ENCODE measurements at regions not wholly inside any gene's neighbourhood (a gene's known extent, or its start where the extent isn't known, plus 50 kb on each side); places are given as distances from the start of the nearest gene placed in this dataset.

DNA sequence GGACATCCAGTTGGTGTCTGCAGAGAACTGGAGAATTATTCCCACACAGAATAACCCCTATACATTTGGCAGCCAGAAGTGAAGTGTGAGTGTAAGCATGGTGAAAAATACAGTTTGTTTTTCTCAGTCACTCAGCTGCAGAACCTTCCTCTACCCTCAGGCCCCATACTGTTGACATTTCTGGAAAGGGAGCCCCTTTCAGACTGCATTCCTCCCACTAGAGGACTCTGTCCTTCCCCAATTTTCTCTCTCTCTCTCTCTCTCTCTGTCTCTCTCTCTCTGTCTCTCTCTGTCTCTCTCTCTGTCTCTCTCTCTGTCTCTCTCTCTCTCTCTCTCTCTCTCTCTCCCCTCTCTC, 86.8 kb upstream of the STEAP1B start:
- Mint-ChIP-seq H3K27ac (peak overlapping the region; percentile 89 to 96), H3K27me3 (peaks cover 12 to 14% of the 10 kb centered on the region in 2 donors), H3K36me3 (peaks cover 4% of the 10 kb centered on the region), H3K4me1 (ENCODE audit: low read depth in 2 of 2) (peaks cover 31 to 34% of the 10 kb centered on the region in 2 donors), H3K9me3 (no peaks in the 10 kb centered on the region), H3K4me3 (peak overlapping the region; percentile 90)
- DNase-seq (ENCODE audit: low spot score) (no peak), ATAC-seq (peak; percentile 11 to 42)

DNA sequence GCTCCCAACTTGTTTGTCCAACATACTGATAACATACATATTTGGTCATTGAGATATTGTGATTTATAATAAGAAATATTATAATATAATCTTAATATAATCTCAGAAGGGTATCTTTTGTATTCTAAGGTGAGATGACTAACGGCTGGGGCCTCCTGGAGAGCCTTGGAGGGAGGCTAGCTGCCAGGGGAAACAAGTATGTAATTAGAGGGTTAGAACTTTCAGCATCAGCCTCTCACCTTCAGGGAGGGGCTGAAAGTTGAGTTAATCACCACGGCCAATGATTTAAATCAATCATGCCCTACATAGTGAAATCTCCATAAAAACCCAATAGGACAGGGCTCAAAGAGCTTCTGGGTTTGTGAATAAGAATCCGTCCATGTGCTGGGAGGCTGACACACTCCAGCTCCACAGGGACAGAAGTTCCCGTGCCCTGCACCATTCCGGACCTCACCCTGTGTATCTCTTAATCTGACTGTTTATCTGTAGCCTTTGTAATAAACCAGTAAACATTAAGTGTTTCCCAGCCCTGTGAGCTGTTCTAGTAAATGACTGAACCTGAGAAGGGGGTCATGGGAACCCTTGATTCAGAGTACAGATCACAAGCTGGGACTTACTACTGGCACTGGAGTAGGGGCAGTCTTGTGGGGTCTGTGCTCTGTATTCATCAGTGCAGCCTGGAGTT, 86.3 kb upstream of the STEAP1B start:
- Mint-ChIP-seq H3K27me3 (peaks cover 9 to 12% of the 10 kb centered on the region in 2 donors), H3K4me3 (peak overlapping the region; percentile 90), H3K4me1 (ENCODE audit: low read depth in 2 of 2) (peaks cover 30 to 38% of the 10 kb centered on the region in 2 donors), H3K27ac (peak overlapping the region; percentile 89 to 96), H3K36me3 (peaks cover 2% of the 10 kb centered on the region), H3K9me3 (no peaks in the 10 kb centered on the region)
- peak in 1 of 2 donors; percentile 69 for ATAC-seq
- DNase-seq (ENCODE audit: low spot score): no peak

DNA sequence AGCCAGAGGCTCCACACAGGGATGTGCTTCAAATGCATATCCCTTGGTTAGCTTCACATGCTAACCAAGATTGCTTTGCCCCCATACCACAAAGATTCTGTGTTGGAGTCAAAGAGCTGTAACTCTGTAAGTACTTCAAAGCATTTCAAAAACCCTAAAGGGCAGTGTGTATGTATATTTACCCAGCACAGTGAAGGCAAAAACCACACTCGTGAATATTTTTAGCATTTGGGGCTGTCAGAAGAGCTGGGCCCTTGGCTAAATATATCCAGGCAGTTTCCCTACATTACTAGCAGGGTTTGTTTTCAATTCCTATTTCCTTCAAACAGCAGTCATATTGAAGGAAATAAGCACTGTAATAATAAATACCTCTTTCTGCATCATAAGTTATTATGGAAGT, 84.2 kb upstream of the STEAP1B start:
- H3K9me3 Mint-ChIP-seq: peaks cover 3% of the 10 kb centered on the region
- no peak overlapping the region for H3K27ac Mint-ChIP-seq
- H3K4me1 Mint-ChIP-seq (ENCODE audit: low read depth in 2 of 2): peaks cover 31 to 47% of the 10 kb centered on the region in 2 donors
- DNase-seq (ENCODE audit: low spot score) (no peak), ATAC-seq (no peak)
- H3K4me3 Mint-ChIP-seq: no peak overlapping the region
- H3K27me3 Mint-ChIP-seq: peaks cover 7 to 12% of the 10 kb centered on the region in 2 donors
- peaks cover 6% of the 10 kb centered on the region for H3K36me3 Mint-ChIP-seq

DNA sequence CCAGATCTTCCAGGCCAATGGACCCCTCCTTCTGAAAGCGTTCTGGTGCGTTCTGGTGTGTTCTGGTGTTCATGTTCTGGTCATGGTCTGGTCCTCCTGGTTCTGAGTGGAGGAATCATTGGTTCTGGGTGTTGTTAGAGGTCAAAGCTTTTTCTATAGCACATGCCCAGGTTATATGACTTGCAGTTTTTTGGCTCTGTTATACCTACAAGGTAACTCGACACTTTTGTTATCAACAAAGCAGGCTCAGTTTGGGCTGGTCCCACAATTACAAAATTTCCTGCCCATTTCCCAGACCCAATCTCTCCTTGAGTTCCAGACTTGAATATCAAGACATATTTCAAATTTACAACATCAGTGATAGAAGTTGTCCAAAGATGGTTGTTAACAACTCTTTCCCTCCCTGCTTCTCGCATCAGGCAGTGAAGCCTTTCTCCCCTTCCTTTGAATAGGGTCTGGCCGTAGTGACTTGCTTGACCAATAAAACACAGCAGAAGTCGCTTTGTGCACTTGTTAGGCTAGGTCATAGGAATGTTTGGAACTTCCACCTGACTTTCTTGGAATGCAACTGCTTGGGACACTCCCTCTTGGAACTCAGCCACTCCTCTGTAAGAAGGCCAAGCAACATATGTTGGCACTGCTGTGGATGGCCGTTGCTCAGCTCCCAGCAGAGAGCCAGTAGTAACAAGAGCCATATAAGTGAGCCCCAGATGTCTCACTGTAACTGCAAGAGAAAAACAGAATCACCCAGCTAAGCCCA, 83.1 kb upstream of the STEAP1B start:
- Mint-ChIP-seq H3K9me3 (peaks cover 3% of the 10 kb centered on the region), H3K4me3 (no peak overlapping the region), H3K4me1 (ENCODE audit: low read depth in 2 of 2) (peaks cover 26 to 44% of the 10 kb centered on the region in 2 donors), H3K27ac (no peak overlapping the region), H3K36me3 (peaks cover 12% of the 10 kb centered on the region), H3K27me3 (peaks cover 15 to 16% of the 10 kb centered on the region in 2 donors)
- ATAC-seq (no peak), DNase-seq (ENCODE audit: low spot score) (no peak)

DNA sequence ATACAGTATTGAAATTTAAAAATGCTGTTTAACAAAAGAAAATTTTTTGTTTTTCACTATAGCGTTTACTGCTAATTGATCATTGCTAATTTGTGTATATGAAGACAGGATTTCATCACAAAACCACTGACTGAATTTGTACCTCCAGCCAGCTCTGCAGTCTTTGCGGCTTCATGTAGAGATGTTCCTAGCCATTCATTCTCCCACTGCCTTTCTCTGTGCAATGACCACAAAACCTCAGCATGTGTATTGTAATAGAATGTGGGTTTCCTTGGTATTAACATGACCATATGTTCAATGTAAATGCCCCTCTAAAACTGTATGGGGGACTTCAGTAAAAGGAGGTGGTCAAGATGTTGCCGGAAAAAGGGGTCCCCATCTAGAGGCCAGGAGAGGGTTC, 81.1 kb upstream of the STEAP1B start:
- Mint-ChIP-seq H3K36me3 (peaks cover 17% of the 10 kb centered on the region), H3K9me3 (peaks cover 3% of the 10 kb centered on the region), H3K4me1 (ENCODE audit: low read depth in 2 of 2) (peaks cover 27 to 40% of the 10 kb centered on the region in 2 donors), H3K4me3 (peak overlapping the region; percentile 66), H3K27me3 (peaks cover 16 to 21% of the 10 kb centered on the region in 2 donors), H3K27ac (peak overlapping the region; percentile 41 to 45)
- ATAC-seq (peak; percentile 77 to 92), DNase-seq (ENCODE audit: low spot score) (peak; percentile 68)

DNA sequence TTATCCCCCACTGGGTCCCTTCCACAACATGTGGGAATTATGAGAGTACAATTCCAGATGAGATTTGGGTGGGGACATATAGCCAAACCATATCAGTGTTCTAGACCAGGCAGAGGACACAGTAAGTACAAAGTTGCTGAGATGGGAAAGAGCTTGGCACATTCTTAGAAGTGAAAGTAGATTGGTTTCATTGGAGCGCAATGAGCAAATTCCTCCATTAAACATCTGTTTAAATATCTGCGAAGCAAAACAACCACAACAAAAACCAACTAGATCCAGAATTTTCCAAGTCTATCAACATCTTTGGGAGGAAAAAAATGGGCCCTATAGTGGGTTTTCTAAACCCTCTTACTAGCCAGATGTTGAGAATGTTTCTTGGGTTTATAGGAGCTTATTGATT, 80.0 kb upstream of the STEAP1B start:
- Mint-ChIP-seq H3K4me3 (peak overlapping the region; percentile 8), H3K27me3 (peaks cover 16 to 22% of the 10 kb centered on the region in 2 donors), H3K27ac (no peak overlapping the region), H3K36me3 (peaks cover 17% of the 10 kb centered on the region), H3K9me3 (peaks cover 3% of the 10 kb centered on the region), H3K4me1 (ENCODE audit: low read depth in 2 of 2) (peaks cover 34 to 40% of the 10 kb centered on the region in 2 donors)
- ATAC-seq (no peak), DNase-seq (ENCODE audit: low spot score) (no peak)

DNA sequence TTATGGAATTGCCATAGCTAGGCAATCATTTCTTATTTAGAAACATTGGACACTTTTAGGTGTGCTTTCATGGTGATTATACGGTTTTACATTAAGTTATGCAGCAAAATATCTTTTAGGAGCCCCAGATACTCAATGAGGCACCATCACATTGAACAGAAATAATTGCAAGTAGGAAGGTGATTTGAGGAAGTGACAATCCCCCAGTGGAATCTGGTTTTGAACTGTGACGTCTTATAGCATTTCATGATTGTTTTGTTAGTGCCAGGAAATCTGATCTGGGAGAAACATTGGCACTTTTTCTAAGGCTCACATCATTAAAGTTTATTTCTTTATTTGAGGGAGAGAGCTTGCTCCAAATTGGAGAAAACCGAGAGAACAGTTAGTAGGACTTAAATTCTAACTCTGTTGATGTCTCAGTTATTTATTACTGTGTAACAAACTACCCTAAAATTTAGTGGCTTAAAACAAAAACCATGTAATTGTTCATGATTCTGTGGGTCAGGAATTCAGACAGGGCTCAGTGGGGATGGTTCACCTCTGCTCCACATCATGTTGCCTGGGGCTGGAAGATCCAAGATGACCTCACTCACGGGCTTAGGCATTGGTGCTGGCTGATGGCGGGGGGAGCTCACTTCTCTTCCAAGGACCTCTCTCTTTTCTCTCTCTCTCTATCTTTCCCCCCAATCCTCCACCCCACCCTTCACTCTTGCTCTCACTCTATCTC, 78.2 kb upstream of the STEAP1B start:
- Mint-ChIP-seq H3K4me1 (ENCODE audit: low read depth in 2 of 2) (peaks cover 35 to 40% of the 10 kb centered on the region in 2 donors), H3K27ac (peak overlapping the region; percentile 50 to 64), H3K9me3 (peaks cover 3% of the 10 kb centered on the region), H3K4me3 (peak overlapping the region; percentile 62), H3K36me3 (peaks cover 17% of the 10 kb centered on the region), H3K27me3 (peaks cover 20 to 25% of the 10 kb centered on the region in 2 donors)
- DNase-seq (ENCODE audit: low spot score) (no peak), ATAC-seq (no peak)

DNA sequence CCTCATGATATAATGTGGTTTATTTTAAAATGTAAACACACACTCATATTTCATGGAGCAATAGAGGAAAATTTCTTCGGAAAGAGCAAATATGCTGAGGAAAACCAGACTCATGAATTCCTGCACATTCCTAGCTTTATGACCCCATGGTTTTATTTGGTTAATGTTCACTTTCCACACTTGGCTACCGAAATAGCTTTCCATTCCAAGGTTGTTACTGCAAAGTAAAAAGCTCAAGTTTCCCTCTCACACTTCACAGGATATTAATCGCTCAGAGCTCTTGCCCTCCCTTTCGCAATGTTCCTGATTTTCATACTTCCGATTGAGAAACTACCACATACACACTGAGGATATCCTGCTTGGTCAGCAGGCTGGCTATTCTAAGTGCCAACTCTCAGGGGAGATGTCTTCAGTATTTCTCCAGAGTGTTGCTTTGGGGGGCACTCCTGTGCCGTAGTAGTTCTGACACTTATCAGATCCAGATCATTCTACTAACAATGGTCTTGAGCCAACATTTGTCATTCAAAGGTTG, 77.5 kb upstream of the STEAP1B start:
- H3K4me3 Mint-ChIP-seq: peak overlapping the region; percentile 62
- H3K27ac Mint-ChIP-seq: peak overlapping the region; percentile 50 to 64
- peaks cover 23 to 28% of the 10 kb centered on the region in 2 donors for H3K27me3 Mint-ChIP-seq
- DNase-seq (ENCODE audit: low spot score) (no peak), ATAC-seq (peak; percentile 49 to 84)
- H3K9me3 Mint-ChIP-seq: peaks cover 3% of the 10 kb centered on the region
- H3K4me1 Mint-ChIP-seq (ENCODE audit: low read depth in 2 of 2): peaks cover 35 to 40% of the 10 kb centered on the region in 2 donors
- H3K36me3 Mint-ChIP-seq: peaks cover 17% of the 10 kb centered on the region

DNA sequence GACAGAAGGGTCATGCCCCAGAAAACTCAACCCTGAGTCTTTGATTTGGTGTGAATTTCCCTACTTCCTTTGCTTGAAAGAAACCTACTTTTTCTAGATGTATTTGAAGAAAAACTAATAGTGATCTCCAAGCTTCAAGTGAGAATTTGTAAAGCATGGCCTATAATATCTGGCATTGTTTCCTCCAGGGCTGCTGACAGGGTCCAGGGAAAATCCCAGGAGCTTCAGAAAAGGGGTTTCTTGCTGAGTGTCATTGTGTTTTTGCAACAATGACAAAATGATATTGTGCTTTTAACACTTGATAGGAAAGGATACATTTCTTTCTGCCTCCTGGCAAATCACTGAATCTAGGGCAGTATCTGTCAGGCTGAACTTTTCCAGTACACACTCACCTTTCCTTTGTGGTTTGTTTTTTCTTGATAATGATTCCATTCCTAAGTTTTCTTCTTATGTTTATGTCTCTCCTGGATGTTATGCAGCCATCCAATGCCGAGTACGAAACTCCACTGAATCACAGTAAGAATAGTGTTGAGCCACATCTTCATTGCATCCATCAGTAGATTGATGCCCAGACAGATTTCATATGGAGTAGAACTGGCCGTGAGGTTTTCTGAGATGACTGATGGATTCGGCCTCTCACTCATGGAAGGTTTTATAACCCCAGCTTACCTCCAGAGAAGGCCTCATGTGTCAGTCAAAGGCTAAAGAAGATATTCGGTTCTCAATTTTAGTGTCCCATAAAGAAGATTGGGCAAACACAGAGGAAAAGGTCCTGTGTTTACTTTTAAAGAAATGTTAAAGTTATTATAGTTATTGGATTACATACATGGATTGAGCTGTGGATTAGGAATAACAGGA, 76.9 kb upstream of the STEAP1B start:
- Mint-ChIP-seq H3K27me3 (peaks cover 26 to 27% of the 10 kb centered on the region in 2 donors), H3K27ac (peak overlapping the region; percentile 50 to 64), H3K9me3 (peaks cover 3% of the 10 kb centered on the region), H3K4me1 (ENCODE audit: low read depth in 2 of 2) (peaks cover 35 to 42% of the 10 kb centered on the region in 2 donors), H3K4me3 (peak overlapping the region; percentile 62), H3K36me3 (peaks cover 17% of the 10 kb centered on the region)
- ATAC-seq: no peak
- DNase-seq (ENCODE audit: low spot score): no peak

DNA sequence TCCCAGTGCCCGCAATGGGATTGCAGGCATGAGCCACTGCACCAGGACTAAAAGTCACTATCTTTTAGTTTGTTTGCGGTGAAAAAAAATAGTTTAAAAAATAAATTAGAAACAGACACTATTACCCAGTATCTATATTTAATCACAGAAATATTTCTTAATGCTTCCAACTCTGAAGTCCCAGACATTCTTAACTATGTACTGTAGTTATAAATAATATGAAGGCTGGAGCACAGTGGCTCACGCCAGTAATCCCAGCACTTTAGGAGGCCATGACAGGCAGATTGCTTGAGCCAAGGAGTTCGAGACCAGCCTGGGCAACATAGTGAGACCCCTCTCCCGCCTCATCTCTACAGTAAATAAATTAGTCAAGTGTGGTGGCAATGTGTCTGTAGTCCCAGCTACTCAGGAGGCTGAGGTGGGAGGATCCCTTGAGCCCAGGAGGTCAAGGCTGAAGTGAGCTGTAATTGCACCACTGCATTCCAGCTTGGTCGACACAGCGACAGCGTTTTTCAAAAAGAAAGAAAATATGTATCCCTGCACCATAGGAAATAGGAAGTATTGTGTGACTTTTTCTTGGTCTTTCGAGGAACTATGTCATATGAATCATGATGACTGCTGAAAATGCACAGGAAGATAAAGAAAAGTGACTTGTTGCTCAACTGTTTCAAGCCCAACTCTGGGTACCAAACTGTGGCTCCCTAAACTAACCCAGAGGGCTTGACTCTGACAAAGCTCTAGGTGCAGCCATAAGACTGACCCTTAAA, 74.9 kb upstream of the STEAP1B start:
- ATAC-seq (peak in 1 of 2 donors; percentile 39), DNase-seq (ENCODE audit: low spot score) (no peak)
- no peak overlapping the region for H3K27ac Mint-ChIP-seq
- H3K4me1 Mint-ChIP-seq (ENCODE audit: low read depth in 2 of 2): peaks cover 32 to 38% of the 10 kb centered on the region in 2 donors
- peak overlapping the region; percentile 12 for H3K4me3 Mint-ChIP-seq
- peaks cover 3% of the 10 kb centered on the region for H3K9me3 Mint-ChIP-seq
- H3K36me3 Mint-ChIP-seq: peaks cover 17% of the 10 kb centered on the region
- peaks cover 31% of the 10 kb centered on the region in 2 donors for H3K27me3 Mint-ChIP-seq

DNA sequence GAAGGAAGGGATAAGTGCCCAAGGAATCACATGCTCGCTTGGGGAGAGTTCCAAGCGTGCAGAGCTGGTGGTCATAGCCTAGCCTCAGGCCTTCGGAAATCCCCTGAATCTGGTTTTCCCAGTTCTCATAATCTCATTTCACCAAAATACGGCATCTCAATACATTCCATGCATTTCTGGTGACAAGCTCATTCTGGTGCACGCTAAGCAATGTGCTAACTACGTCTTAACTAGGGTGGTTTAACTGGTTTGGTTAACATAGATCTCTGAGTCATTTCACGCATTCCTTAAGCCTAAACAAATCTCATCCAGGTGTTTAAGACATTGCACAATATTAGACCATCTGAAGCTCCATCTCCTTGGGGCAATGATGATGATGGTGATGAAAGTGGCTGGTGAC, 72.9 kb upstream of the STEAP1B start:
- DNase-seq (ENCODE audit: low spot score) (no peak), ATAC-seq (no peak)
- H3K36me3 Mint-ChIP-seq: peaks cover 11% of the 10 kb centered on the region
- peaks cover 35% of the 10 kb centered on the region in 2 donors for H3K27me3 Mint-ChIP-seq
- H3K4me3 Mint-ChIP-seq: no peak overlapping the region
- no peaks in the 10 kb centered on the region for H3K9me3 Mint-ChIP-seq
- no peak overlapping the region for H3K27ac Mint-ChIP-seq
- peaks cover 29 to 33% of the 10 kb centered on the region in 2 donors for H3K4me1 Mint-ChIP-seq (ENCODE audit: low read depth in 2 of 2)

DNA sequence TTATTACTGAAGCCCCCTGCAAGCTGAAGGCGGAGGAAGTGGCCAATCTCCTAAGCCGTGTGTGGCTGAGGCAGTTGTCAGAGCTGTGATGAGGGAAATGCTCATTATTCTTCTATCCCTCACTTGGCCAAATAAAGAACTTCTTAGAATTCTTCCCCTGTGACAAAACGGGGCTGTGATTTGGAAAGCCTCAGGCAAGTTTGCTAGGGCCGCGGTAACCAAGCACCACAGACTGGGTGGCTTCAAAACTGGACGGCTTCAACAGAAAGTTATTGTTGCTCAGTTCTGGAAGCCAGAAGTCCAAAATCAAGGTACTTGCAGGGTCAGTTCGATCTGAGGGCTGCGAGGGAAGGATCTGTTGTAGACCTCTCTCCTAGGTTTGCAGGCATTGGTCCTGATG, 72.3 kb upstream of the STEAP1B start:
- peaks cover 33 to 41% of the 10 kb centered on the region in 2 donors for H3K27me3 Mint-ChIP-seq
- no peak overlapping the region for H3K27ac Mint-ChIP-seq
- no peak overlapping the region for H3K4me3 Mint-ChIP-seq
- DNase-seq (ENCODE audit: low spot score): no peak
- H3K36me3 Mint-ChIP-seq: peaks cover 10% of the 10 kb centered on the region
- peaks cover 23 to 27% of the 10 kb centered on the region in 2 donors for H3K4me1 Mint-ChIP-seq (ENCODE audit: low read depth in 2 of 2)
- no peak for ATAC-seq
- no peaks in the 10 kb centered on the region for H3K9me3 Mint-ChIP-seq

Measured in natural killer cell treated with Interleukin-12 subunit alpha and Interleukin-12 subunit beta and Interleukin-15 and Interleukin-18, amount 100 ng/mL, for 72 hours (primary cell).